ENCODE measurements at regions not wholly inside any gene's neighbourhood (a gene's known extent, or its start where the extent isn't known, plus 50 kb on each side); places are given as distances from the start of the nearest gene placed in this dataset.

GRCh38 chr1:189369612-189370011 is 1108.1 kb downstream of the BRINP3 start:
- no peak for DNase-seq (ENCODE audit: low read depth)

GRCh38 chr1:189374816-189375215 is 1102.8 kb downstream of the BRINP3 start:
- no peak for DNase-seq (ENCODE audit: low read depth)

- DNase-seq (ENCODE audit: low read depth), result no peak
These were observed 1072.2 kb downstream of the BRINP3 start for GRCh38 chr1:189405419-189405818.

GRCh38 chr1:189409774-189410173 is 1067.9 kb downstream of the BRINP3 start:
- no peak for DNase-seq (ENCODE audit: low read depth)

GRCh38 chr1:189424746-189425331 is 1052.8 kb downstream of the BRINP3 start:
- DNase-seq (ENCODE audit: low read depth), result no peak

GRCh38 chr1:189429610-189430009 is 1048.1 kb downstream of the BRINP3 start:
- no peak for DNase-seq (ENCODE audit: low read depth)

GRCh38 chr1:189431447-189431846 is 1046.2 kb downstream of the BRINP3 start:
- DNase-seq (ENCODE audit: low read depth), result no peak

GRCh38 chr1:189432753-189433152 is 1044.9 kb downstream of the BRINP3 start:
- no peak for DNase-seq (ENCODE audit: low read depth)

GRCh38 chr1:189434461-189434860 is 1043.2 kb downstream of the BRINP3 start:
- DNase-seq (ENCODE audit: low read depth), result no peak

- DNase-seq (ENCODE audit: low read depth), result no peak
These were observed 1042.3 kb downstream of the BRINP3 start for GRCh38 chr1:189435398-189435797.

- DNase-seq (ENCODE audit: low read depth), result no peak
These were observed 1038.9 kb downstream of the BRINP3 start for GRCh38 chr1:189438808-189439207.

GRCh38 chr1:189463166-189463565 is 1014.5 kb downstream of the BRINP3 start:
- no peak for DNase-seq (ENCODE audit: low read depth)

- DNase-seq (ENCODE audit: low read depth), result no peak
These were observed 980.9 kb downstream of the BRINP3 start for GRCh38 chr1:189496768-189497167.

- DNase-seq (ENCODE audit: low read depth), result no peak
These were observed 977.9 kb downstream of the BRINP3 start for GRCh38 chr1:189499736-189500135.

- no peak for DNase-seq (ENCODE audit: low read depth)
These were observed 976.9 kb downstream of the BRINP3 start for GRCh38 chr1:189500778-189501177.

- DNase-seq (ENCODE audit: low read depth), result no peak
These were observed 966.8 kb downstream of the BRINP3 start for GRCh38 chr1:189510827-189511226.

- no peak for DNase-seq (ENCODE audit: low read depth)
These were observed 964.6 kb downstream of the BRINP3 start for GRCh38 chr1:189513091-189513490.

- DNase-seq (ENCODE audit: low read depth), result no peak
These were observed 955.2 kb downstream of the BRINP3 start for GRCh38 chr1:189522441-189522840.

GRCh38 chr1:189524501-189524900 is 953.2 kb downstream of the BRINP3 start:
- no peak for DNase-seq (ENCODE audit: low read depth)

GRCh38 chr1:189530162-189530561 is 947.5 kb downstream of the BRINP3 start:
- no peak for DNase-seq (ENCODE audit: low read depth)

- DNase-seq (ENCODE audit: low read depth), result no peak
These were observed 939.4 kb downstream of the BRINP3 start for GRCh38 chr1:189538271-189538670.

- no peak for DNase-seq (ENCODE audit: low read depth)
These were observed 927.2 kb downstream of the BRINP3 start for GRCh38 chr1:189550498-189550897.

- no peak for DNase-seq (ENCODE audit: low read depth)
These were observed 913.9 kb downstream of the BRINP3 start for GRCh38 chr1:189563784-189564183.

- DNase-seq (ENCODE audit: low read depth), result no peak
These were observed 909.8 kb downstream of the BRINP3 start for GRCh38 chr1:189567890-189568289.

- no peak for DNase-seq (ENCODE audit: low read depth)
These were observed 881.5 kb downstream of the BRINP3 start for GRCh38 chr1:189596197-189596596.
